C1 segment of cervical spinal cord (tissue), 14 donors: ENCODE measurements at regions not wholly inside any gene's neighbourhood (a gene's known extent, or its start where the extent isn't known, plus 50 kb on each side); places are given as distances from the start of the nearest gene placed in this dataset.
"Not testable (repeated sequence)": the region's sequence is repeated elsewhere in the genome, so short reads cannot be mapped to it uniquely, and the experiment has no call there.

Experiments used
- DNase-seq, 14 donors: peaks; one replicate each; lab custom pipeline; 2025; lab: John Stamatoyannopoulos, UW

- no peak for DNase-seq
Observed at GRCh38 chr3:18194431-18194830, 230.7 kb downstream of the SATB1 start.

DNA sequence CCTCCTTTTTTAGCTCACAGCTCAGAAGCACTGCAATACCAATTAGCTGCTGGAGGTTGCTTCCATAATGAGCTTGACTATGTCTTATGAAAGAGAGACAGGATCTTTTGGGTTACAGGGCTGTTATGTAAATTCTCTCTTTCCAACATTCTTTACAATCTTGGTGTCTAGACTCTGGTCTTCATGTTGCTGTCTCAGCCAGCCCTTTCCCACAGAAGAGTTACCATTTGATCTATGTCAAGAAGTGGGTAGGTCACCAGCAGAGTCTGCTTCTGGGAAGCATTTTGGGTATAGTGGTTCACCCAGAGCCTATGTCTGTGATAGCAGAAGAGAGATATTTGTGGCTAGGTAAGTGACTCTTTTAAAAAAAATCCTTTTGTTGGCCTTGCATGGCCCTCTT is 234.5 kb downstream of the SATB1 start:
- DNase-seq: no peak

DNA sequence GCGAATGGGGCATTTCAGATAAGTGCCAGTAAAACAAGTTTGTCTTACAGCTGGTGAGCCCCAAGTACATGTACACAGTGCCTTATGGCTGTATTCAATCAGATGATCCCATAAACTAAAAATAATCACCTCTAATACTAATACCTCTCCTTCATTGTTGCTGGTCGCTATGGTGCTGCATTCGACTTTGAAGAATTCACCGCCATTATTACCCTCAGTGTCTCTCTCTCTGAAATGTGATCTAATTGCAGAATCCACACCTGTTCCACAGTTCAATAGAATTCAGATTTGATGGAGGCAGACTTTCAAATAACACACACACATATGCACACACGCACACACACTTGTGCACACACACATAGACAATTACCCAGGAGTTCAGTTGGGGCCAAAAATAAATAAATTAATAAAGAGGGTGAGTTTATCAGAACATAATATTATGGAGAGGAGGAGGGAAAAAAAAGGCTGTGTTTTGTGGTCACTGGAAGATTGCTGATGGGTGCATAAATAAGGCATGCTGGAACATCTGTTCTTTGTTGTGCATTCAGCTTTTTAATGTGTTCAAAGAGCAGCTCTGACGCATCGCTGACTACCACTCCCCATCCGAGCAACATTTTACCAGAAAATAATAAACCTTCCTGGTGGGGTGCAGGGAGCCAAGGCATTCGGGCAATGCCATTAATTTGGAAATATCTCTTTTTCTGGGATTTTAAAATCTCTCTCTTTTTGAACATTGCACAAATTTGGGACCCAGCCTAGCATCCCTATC is 235.7 kb downstream of the SATB1 start:
- DNase-seq: no peak

- no peak for DNase-seq
Observed at GRCh38 chr3:18188491-18188890, 236.6 kb downstream of the SATB1 start.

DNA sequence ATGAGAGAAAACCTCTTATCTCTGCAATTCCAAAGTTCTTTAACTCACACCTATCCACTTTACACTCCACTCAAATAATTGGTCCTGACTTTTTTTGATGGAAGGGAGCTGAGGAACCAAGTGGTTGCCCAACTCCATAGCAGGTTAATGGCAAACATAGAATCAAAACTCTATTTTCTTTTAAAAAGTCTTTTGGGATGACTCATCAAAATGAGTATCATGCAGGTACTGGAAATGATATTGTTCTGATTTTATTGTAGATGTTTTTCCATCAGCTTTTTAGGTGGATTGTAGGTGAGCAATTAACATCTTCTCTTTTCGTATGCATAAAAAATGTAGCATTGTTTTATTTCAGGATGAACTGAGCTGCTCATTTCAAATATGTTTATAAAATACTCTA is 239.5 kb downstream of the SATB1 start:
- no peak for DNase-seq

GRCh38 chr3:18182923-18183322 is 242.2 kb downstream of the SATB1 start:
- not testable (repeated sequence) for DNase-seq

- no peak for DNase-seq
Observed at GRCh38 chr3:18179521-18179920, 245.6 kb downstream of the SATB1 start.

- DNase-seq: no peak
Observed at GRCh38 chr3:18177271-18177670, 247.9 kb downstream of the SATB1 start.

- not testable (repeated sequence) for DNase-seq
Observed at GRCh38 chr3:18173891-18174290, 251.2 kb downstream of the SATB1 start.

GRCh38 chr3:18159681-18160080 is 265.5 kb downstream of the SATB1 start:
- DNase-seq: no peak

DNA sequence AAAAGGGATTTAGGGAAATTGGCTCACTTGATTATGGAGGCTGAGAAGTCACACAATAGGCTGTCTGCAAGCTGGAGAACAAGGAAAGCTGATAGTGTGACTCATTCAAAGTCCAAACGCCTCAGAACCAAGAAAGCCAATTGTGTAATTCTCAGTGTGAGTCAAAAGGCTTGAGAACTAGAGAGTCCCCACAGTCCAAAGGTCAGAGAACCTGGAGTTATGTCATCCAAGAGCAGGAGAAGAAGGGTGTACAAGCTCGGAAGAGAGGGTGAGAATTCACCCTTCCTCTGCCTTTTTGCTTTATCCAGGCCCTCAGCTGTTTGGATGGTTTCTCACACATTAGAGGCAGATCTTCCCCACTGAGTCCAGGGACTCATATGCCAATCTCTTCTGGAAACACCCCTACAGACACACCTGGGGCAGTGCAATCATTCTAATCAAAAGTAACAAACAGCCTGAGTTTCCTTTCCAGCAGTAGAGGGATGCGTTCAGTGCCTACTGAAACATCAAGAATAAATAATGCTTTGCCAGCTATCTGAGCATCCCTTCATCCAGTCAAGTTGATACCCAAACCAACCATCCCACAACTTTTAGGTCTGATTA is 271.5 kb downstream of the SATB1 start:
- no peak for DNase-seq

- no peak for DNase-seq
Observed at GRCh38 chr3:18151199-18151598, 273.9 kb downstream of the SATB1 start.

GRCh38 chr3:18149935-18150334 is 275.2 kb downstream of the SATB1 start:
- no peak for DNase-seq

GRCh38 chr3:18149386-18149785 is 275.8 kb downstream of the SATB1 start:
- DNase-seq: no peak

DNA sequence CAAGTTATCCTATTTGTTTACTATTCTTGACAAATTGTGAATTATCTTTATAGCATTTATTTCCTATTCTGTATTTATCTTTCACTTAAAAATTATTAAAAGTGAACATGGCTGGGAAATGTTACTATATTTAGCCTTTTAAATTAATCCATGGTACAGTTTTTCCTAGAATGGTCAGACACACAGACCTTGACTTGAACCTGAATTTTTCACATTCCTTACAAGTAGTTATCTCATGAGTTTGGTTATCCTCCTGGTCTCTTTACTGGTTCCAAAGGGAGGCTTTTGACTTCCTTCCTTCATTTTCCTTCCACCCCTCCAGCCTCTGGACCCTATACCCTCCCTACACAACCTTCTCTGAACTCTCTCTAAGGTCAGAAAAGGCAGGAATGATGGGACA is 280.6 kb downstream of the SATB1 start:
- no peak for DNase-seq

DNA sequence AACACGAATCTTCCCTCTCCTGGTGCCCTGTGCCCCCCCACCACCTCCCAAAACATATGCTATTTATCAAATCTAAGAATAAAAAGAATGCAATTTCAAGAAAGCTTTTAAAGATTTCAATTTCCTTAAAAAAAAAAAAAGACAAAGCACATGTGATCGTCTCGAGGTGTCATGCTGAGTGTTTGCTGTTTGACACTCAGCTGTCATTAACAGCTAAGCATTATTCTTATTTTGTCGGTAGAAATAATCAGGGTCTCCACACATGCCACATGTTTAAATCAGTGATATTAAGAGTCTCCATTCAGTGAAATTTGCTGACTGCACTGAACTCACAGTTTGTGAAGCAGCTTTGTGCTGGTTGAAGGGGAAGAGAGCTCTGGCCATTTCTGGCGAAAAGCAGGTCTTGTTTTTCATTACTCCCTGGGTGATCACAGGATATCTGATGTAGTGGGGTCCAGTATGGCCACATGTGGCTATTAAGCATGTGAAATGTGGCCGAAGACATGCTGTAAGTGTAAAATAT is 281.8 kb downstream of the SATB1 start:
- no peak for DNase-seq

DNA sequence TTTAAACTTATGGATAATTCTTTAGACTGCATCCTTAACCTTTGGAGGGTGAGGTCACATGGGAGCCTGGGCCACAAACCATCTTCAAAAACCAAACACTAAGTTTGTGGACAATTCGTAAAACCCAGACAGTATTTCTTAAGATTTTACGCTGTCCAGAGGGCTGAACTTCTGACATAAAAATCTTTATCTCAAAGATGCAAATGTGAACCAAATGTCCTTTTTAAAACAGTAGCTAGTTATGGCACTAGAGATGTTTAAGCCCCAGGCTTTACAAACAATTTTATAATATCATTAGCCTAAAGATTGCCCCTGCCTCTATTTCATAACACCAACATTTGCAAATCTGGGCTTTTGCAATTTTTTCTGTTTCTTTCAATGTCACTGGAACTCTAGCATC is 287.2 kb downstream of the SATB1 start:
- no peak for DNase-seq

DNA sequence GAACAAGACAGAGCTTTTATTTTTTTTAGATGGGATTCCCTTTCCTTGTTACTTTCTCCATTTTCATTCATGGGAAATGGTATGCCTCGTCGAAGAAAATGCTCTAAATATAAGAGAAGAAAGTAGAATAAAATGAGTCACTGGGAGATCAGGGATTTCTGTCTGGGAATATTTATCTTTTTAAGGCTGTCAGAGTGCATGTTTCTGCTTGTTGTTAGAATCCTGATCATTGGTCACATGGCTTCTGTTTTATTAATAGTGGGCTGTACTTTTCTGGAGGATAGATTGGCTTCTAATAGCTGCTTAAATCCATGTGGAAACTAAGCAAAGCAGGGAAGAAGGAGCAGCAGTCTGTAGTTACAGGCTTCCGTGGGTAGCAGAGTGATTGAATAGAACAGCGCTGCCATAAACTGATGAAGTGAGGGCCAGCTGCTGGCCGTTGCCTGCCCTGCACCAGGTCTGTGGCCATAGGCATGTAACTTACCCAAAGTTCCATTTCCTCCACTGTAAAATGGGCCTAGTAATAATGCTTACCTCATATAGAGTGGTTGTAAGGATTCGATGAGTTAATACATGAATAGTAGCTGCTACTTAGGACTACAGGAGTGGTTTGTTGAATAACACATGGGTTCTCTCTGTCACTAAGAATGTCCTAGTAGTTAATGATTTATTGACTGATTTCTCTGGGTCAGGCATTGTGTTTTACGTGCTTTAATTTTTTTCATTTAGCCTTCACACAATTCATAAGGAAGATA is 289.9 kb downstream of the SATB1 start:
- DNase-seq: no peak

DNA sequence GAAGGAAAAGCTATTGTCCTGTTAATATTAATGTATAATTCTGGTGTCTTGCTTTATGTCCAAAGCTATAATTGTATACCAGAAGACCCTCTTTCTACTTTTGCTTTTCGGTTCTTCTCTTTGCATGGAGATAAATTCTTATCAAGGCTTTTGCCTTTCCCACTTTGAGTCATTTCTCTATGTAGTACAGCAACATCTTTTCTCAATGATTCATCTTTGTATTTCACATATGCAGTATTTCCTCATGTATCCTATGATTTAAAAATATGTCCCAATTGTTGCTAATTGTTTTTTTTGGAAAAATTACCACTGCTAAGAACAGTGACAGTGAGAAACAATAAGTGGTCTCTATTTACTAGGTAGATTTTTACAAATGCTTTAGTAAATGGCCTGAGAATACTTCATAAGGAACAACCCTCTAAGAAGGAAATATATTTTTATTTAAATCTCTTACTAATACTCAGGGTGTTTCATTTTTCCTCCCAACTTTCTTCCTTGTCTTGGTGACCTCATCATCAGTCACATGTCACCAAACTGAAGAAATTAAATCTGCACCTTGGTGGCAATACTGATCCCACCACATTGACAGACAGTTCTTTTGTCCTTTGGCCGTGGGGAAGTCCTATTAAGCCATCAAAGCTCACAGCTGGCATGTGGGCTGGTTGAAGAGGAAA is 290.6 kb downstream of the SATB1 start:
- no peak for DNase-seq

DNA sequence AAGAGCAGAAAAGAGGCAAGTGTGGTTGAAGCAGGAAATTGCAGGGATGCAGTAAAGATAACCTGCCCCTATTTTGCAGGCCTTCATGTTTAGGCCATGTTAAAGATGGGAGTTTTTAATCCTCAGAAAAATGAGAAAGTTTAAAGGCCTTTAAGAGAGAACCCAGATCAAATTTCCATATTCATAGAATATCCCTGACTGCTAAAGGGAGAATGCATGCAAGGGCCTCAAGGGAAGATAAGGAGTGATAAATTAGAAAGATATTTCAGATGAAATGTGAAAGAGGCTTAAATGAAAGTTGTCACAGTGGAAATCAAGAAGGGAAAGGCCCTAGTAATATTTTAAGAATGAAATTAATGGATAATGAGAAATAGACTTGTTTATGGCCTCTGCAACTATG is 292.1 kb downstream of the SATB1 start:
- no peak for DNase-seq

- DNase-seq: no peak
Observed at GRCh38 chr3:18127859-18128681, 297.1 kb downstream of the SATB1 start.
